ENCODE measurements at regions not wholly inside any gene's neighbourhood (a gene's known extent, or its start where the extent isn't known, plus 50 kb on each side); places are given as distances from the start of the nearest gene placed in this dataset.

- in situ Hi-C loops (cut with HindIII; ENCODE audit: low pct_unique_long_range_greater_than_20kb, low sequenced_read_pairs) = no loop called here
- no peak for TF ChIP-seq JUND (IDR thresholded peaks at IDR 0.05; ENCODE audit: low read depth)
- DNase-seq (ENCODE audit: low read depth in 1 of 2, low spot score in 1 of 2) = no peak
Measured at GRCh38 chr2:106963893-106964292, 77.9 kb upstream of the ST6GAL2 start.

- TF ChIP-seq JUND (IDR thresholded peaks at IDR 0.05; ENCODE audit: low read depth) = no peak
- DNase-seq (ENCODE audit: low read depth in 1 of 2, low spot score in 1 of 2) = no peak
- in situ Hi-C loops (cut with HindIII; ENCODE audit: low pct_unique_long_range_greater_than_20kb, low sequenced_read_pairs) = no loop called here
Measured at GRCh38 chr2:106965611-106966010, 79.6 kb upstream of the ST6GAL2 start.

GRCh38 chr2:106969777-106970176 is 83.8 kb upstream of the ST6GAL2 start:
- in situ Hi-C loops (cut with HindIII; ENCODE audit: low pct_unique_long_range_greater_than_20kb, low sequenced_read_pairs) = no loop called here
- no peak for DNase-seq (ENCODE audit: low read depth in 1 of 2, low spot score in 1 of 2)
- TF ChIP-seq JUND (IDR thresholded peaks at IDR 0.05; ENCODE audit: low read depth) = no peak

- TF ChIP-seq JUND (IDR thresholded peaks at IDR 0.05; ENCODE audit: low read depth) = no peak
- in situ Hi-C loops (cut with HindIII; ENCODE audit: low pct_unique_long_range_greater_than_20kb, low sequenced_read_pairs) = no loop called here
- peak in 1 of 2 experiments; percentile 3 for DNase-seq (ENCODE audit: low read depth in 1 of 2, low spot score in 1 of 2)
Measured at GRCh38 chr2:106970471-106971261, 84.7 kb upstream of the ST6GAL2 start.

GRCh38 chr2:106972782-106973181 is 86.8 kb upstream of the ST6GAL2 start:
- in situ Hi-C loops (cut with HindIII; ENCODE audit: low pct_unique_long_range_greater_than_20kb, low sequenced_read_pairs) = no loop called here
- DNase-seq (ENCODE audit: low read depth in 1 of 2, low spot score in 1 of 2) = no peak
- no peak for TF ChIP-seq JUND (IDR thresholded peaks at IDR 0.05; ENCODE audit: low read depth)

GRCh38 chr2:106974891-106975290 is 88.9 kb upstream of the ST6GAL2 start:
- no peak for DNase-seq (ENCODE audit: low read depth in 1 of 2, low spot score in 1 of 2)
- in situ Hi-C loops (cut with HindIII; ENCODE audit: low pct_unique_long_range_greater_than_20kb, low sequenced_read_pairs) = no loop called here
- TF ChIP-seq JUND (IDR thresholded peaks at IDR 0.05; ENCODE audit: low read depth) = no peak

GRCh38 chr2:106975641-106976040 is 89.7 kb upstream of the ST6GAL2 start:
- DNase-seq (ENCODE audit: low read depth in 1 of 2, low spot score in 1 of 2) = no peak
- TF ChIP-seq JUND (IDR thresholded peaks at IDR 0.05; ENCODE audit: low read depth) = no peak

GRCh38 chr2:106976548-106976947 is 90.6 kb upstream of the ST6GAL2 start:
- TF ChIP-seq JUND (IDR thresholded peaks at IDR 0.05; ENCODE audit: low read depth) = no peak
- DNase-seq (ENCODE audit: low read depth in 1 of 2, low spot score in 1 of 2) = no peak
- in situ Hi-C loops (cut with HindIII; ENCODE audit: low pct_unique_long_range_greater_than_20kb, low sequenced_read_pairs) = no loop called here

More at GRCh38 chr2:106975641-106976040, 89.7 kb upstream of the ST6GAL2 start:
- in situ Hi-C loops (cut with HindIII; ENCODE audit: low pct_unique_long_range_greater_than_20kb, low sequenced_read_pairs) = no loop called here

GRCh38 chr2:106977717-106978116 is 91.8 kb upstream of the ST6GAL2 start:
- in situ Hi-C loops (cut with HindIII; ENCODE audit: low pct_unique_long_range_greater_than_20kb, low sequenced_read_pairs) = no loop called here
- no peak for DNase-seq (ENCODE audit: low read depth in 1 of 2, low spot score in 1 of 2)
- TF ChIP-seq JUND (IDR thresholded peaks at IDR 0.05; ENCODE audit: low read depth) = no peak

GRCh38 chr2:106978647-106979046 is 92.7 kb upstream of the ST6GAL2 start:
- DNase-seq (ENCODE audit: low read depth in 1 of 2, low spot score in 1 of 2) = no peak
- in situ Hi-C loops (cut with HindIII; ENCODE audit: low pct_unique_long_range_greater_than_20kb, low sequenced_read_pairs) = no loop called here
- TF ChIP-seq JUND (IDR thresholded peaks at IDR 0.05; ENCODE audit: low read depth) = no peak

- DNase-seq (ENCODE audit: low read depth in 1 of 2, low spot score in 1 of 2) = no peak
- in situ Hi-C loops (cut with HindIII; ENCODE audit: low pct_unique_long_range_greater_than_20kb, low sequenced_read_pairs) = no loop called here
- TF ChIP-seq JUND (IDR thresholded peaks at IDR 0.05; ENCODE audit: low read depth) = no peak
Measured at GRCh38 chr2:106981491-106981890, 95.5 kb upstream of the ST6GAL2 start.

- no peak for DNase-seq (ENCODE audit: low read depth in 1 of 2, low spot score in 1 of 2)
- in situ Hi-C loops (cut with HindIII; ENCODE audit: low pct_unique_long_range_greater_than_20kb, low sequenced_read_pairs) = no loop called here
- no peak for TF ChIP-seq JUND (IDR thresholded peaks at IDR 0.05; ENCODE audit: low read depth)
Measured at GRCh38 chr2:106982350-106982749, 96.4 kb upstream of the ST6GAL2 start.

GRCh38 chr2:106983305-106983704 is 97.3 kb upstream of the ST6GAL2 start:
- DNase-seq (ENCODE audit: low read depth in 1 of 2, low spot score in 1 of 2) = no peak
- no peak for TF ChIP-seq JUND (IDR thresholded peaks at IDR 0.05; ENCODE audit: low read depth)

GRCh38 chr2:106988361-106988760 is 102.4 kb upstream of the ST6GAL2 start:
- DNase-seq (ENCODE audit: low read depth in 1 of 2, low spot score in 1 of 2) = no peak
- in situ Hi-C loops (cut with HindIII; ENCODE audit: low pct_unique_long_range_greater_than_20kb, low sequenced_read_pairs) = no loop called here
- TF ChIP-seq JUND (IDR thresholded peaks at IDR 0.05; ENCODE audit: low read depth) = no peak

More at GRCh38 chr2:106983305-106983704, 97.3 kb upstream of the ST6GAL2 start:
- in situ Hi-C loops (cut with HindIII; ENCODE audit: low pct_unique_long_range_greater_than_20kb, low sequenced_read_pairs) = no loop called here
